SKM-1 treated with dmso at 0.1 percent for 144 hours (cell line): ENCODE measurements at regions not wholly inside any gene's neighbourhood (a gene's known extent, or its start where the extent isn't known, plus 50 kb on each side); places are given as distances from the start of the nearest gene placed in this dataset.
"Not testable (repeated sequence)": the region's sequence is repeated elsewhere in the genome, so short reads cannot be mapped to it uniquely, and the experiment has no call there.

Experiments
- DNase-seq: peaks from one replicate; lab custom pipeline; 2025; ENCODE audit not compliant: unreplicated experiment; lab: John Stamatoyannopoulos, UW

- DNase-seq, result not testable (repeated sequence)
Measured at GRCh38 chr9:135307919-135308318, 171.7 kb upstream of the PPP1R26 start.

GRCh38 chr9:135308821-135309762 lies 170.5 kb upstream of the PPP1R26 start:
- DNase-seq, result no peak

- no peak for DNase-seq
Measured at GRCh38 chr9:135309763-135310125, 169.8 kb upstream of the PPP1R26 start.

GRCh38 chr9:135310134-135310533 lies 169.4 kb upstream of the PPP1R26 start:
- no peak for DNase-seq

- no peak for DNase-seq
Measured at GRCh38 chr9:135315572-135315971, 164.0 kb upstream of the PPP1R26 start.

- no peak for DNase-seq
Measured at GRCh38 chr9:135320331-135320730, 159.3 kb upstream of the PPP1R26 start.

- no peak for DNase-seq
Measured at GRCh38 chr9:135320943-135321342, 158.6 kb upstream of the PPP1R26 start.

GRCh38 chr9:135321580-135321979 lies 158.0 kb upstream of the PPP1R26 start:
- no peak for DNase-seq

GRCh38 chr9:135324329-135324728 lies 155.3 kb upstream of the PPP1R26 start:
- DNase-seq, result no peak

GRCh38 chr9:135326141-135326540 lies 153.4 kb upstream of the PPP1R26 start:
- no peak for DNase-seq

GRCh38 chr9:135326633-135327152 lies 152.9 kb upstream of the PPP1R26 start:
- DNase-seq, result no peak

- DNase-seq, result no peak
Measured at GRCh38 chr9:135328485-135329417, 150.8 kb upstream of the PPP1R26 start.

GRCh38 chr9:135329571-135330306 lies 149.8 kb upstream of the PPP1R26 start:
- DNase-seq, result no peak

- no peak for DNase-seq
Measured at GRCh38 chr9:135330307-135330631, 149.3 kb upstream of the PPP1R26 start.

GRCh38 chr9:135330685-135331590 lies 148.6 kb upstream of the PPP1R26 start:
- no peak for DNase-seq

- no peak for DNase-seq
Measured at GRCh38 chr9:135332516-135332915, 147.1 kb upstream of the PPP1R26 start.

GRCh38 chr9:135332979-135333748 lies 146.4 kb upstream of the PPP1R26 start:
- no peak for DNase-seq

GRCh38 chr9:135334953-135335460 lies 144.6 kb upstream of the PPP1R26 start:
- DNase-seq, result no peak

GRCh38 chr9:135335691-135336181 lies 143.8 kb upstream of the PPP1R26 start:
- DNase-seq, result no peak
